Activated CD4-positive, alpha-beta T cell treated with anti-CD3 and anti-CD28 coated beads, Interleukin-2, amount 10 ng/mL, durations not matched to agents 7 days and 5 days (primary cell): ENCODE measurements at regions not wholly inside any gene's neighbourhood (a gene's known extent, or its start where the extent isn't known, plus 50 kb on each side); places are given as distances from the start of the nearest gene placed in this dataset.
"Not testable (repeated sequence)": the region's sequence is repeated elsewhere in the genome, so short reads cannot be mapped to it uniquely, and the experiment has no call there.

Source experiments
- CTCF ChIA-PET: fragments of 350-600 bp; sonication (Branson Sonifier 250); formaldehyde crosslinking; loops from one replicate; lab custom pipeline; 2021; ENCODE audit warnings: antibody characterized with exemption; lab: Charles Lee
- POLR2A ChIA-PET: fragments of 350-600 bp; sonication (Branson Sonifier 250); formaldehyde crosslinking; loops from one replicate; lab custom pipeline; 2021; ENCODE audit warnings: antibody characterized with exemption; lab: Charles Lee
- DNase-seq: peaks from one replicate; pipeline ENCODE4 v3.0.0-alpha.2; 2020
- H3K27ac Mint-ChIP-seq: one replicate; pipeline ENCODE4 v1.8.0; 2021; ENCODE audit warnings: mild to moderate bottlenecking, moderate library complexity, mixed read lengths
- H3K27me3 Mint-ChIP-seq: one replicate; pipeline ENCODE4 v1.8.0; 2021; ENCODE audit warnings: mixed read lengths
- H3K36me3 Mint-ChIP-seq: one replicate; pipeline ENCODE4 v1.8.0; 2021; ENCODE audit warnings: low read depth, mixed read lengths
- H3K4me1 Mint-ChIP-seq: one replicate; pipeline ENCODE4 v1.8.0; 2021; ENCODE audit warnings: mixed read lengths
- H3K4me3 Mint-ChIP-seq: one replicate; pipeline ENCODE4 v1.8.0; 2021; ENCODE audit warnings: mild to moderate bottlenecking, moderate library complexity, mixed read lengths
- H3K9me3 Mint-ChIP-seq: one replicate; pipeline ENCODE4 v1.8.0; 2021; ENCODE audit warnings: mixed read lengths

GRCh38 chr7:156043416-156044178 lies 231.3 kb upstream of the SHH start:
- DNase-seq, result no peak
- no peaks in the 10 kb centered on the region for H3K4me1 Mint-ChIP-seq
- no peaks in the 10 kb centered on the region for H3K36me3 Mint-ChIP-seq
- no peaks in the 10 kb centered on the region for H3K9me3 Mint-ChIP-seq
- ChIA-PET CTCF (no interaction called here), POLR2A (no interaction called here)
- H3K27ac Mint-ChIP-seq, result peak overlapping the region; percentile 9
- H3K27me3 Mint-ChIP-seq, result no peaks in the 10 kb centered on the region
- no peak overlapping the region for H3K4me3 Mint-ChIP-seq

GRCh38 chr7:156041398-156041797 lies 229.1 kb upstream of the SHH start:
- CTCF ChIA-PET, result no interaction called here
- Mint-ChIP-seq H3K4me1 (no peaks in the 10 kb centered on the region), H3K27me3 (no peaks in the 10 kb centered on the region), H3K36me3 (no peaks in the 10 kb centered on the region), H3K27ac (no peak overlapping the region), H3K9me3 (no peaks in the 10 kb centered on the region), H3K4me3 (no peak overlapping the region)
- no peak for DNase-seq
- POLR2A ChIA-PET, result no interaction called here

GRCh38 chr7:156039971-156040677 lies 227.9 kb upstream of the SHH start:
- H3K4me3 Mint-ChIP-seq, result no peak overlapping the region
- no peaks in the 10 kb centered on the region for H3K4me1 Mint-ChIP-seq
- CTCF ChIA-PET, result no interaction called here
- POLR2A ChIA-PET, result no interaction called here
- H3K27me3 Mint-ChIP-seq, result no peaks in the 10 kb centered on the region
- no peaks in the 10 kb centered on the region for H3K9me3 Mint-ChIP-seq
- DNase-seq, result no peak
- H3K36me3 Mint-ChIP-seq, result no peaks in the 10 kb centered on the region
- H3K27ac Mint-ChIP-seq, result no peak overlapping the region

GRCh38 chr7:156039194-156039593 lies 226.9 kb upstream of the SHH start:
- ChIA-PET CTCF (no interaction called here), POLR2A (no interaction called here)
- no peaks in the 10 kb centered on the region for H3K27me3 Mint-ChIP-seq
- DNase-seq, result no peak
- H3K9me3 Mint-ChIP-seq, result no peaks in the 10 kb centered on the region
- no peaks in the 10 kb centered on the region for H3K36me3 Mint-ChIP-seq
- H3K27ac Mint-ChIP-seq, result no peak overlapping the region
- no peak overlapping the region for H3K4me3 Mint-ChIP-seq
- no peaks in the 10 kb centered on the region for H3K4me1 Mint-ChIP-seq

GRCh38 chr7:156038345-156038744 lies 226.1 kb upstream of the SHH start:
- DNase-seq, result no peak
- Mint-ChIP-seq H3K4me1 (no peaks in the 10 kb centered on the region), H3K36me3 (no peaks in the 10 kb centered on the region), H3K9me3 (no peaks in the 10 kb centered on the region), H3K4me3 (no peak overlapping the region), H3K27me3 (no peaks in the 10 kb centered on the region), H3K27ac (no peak overlapping the region)
- POLR2A ChIA-PET, result no interaction called here
- CTCF ChIA-PET, result no interaction called here

GRCh38 chr7:156036153-156036552 lies 223.9 kb upstream of the SHH start:
- POLR2A ChIA-PET, result no interaction called here
- CTCF ChIA-PET, result no interaction called here
- H3K36me3 Mint-ChIP-seq, result no peaks in the 10 kb centered on the region

GRCh38 chr7:156035387-156035786 lies 223.1 kb upstream of the SHH start:
- CTCF ChIA-PET, H3K27ac Mint-ChIP-seq, H3K36me3 Mint-ChIP-seq, POLR2A ChIA-PET, H3K4me1 Mint-ChIP-seq, H3K9me3 Mint-ChIP-seq, DNase-seq, H3K4me3 Mint-ChIP-seq, H3K27me3 Mint-ChIP-seq: not testable (repeated sequence)

More at GRCh38 chr7:156036153-156036552, 223.9 kb upstream of the SHH start:
- H3K4me1 Mint-ChIP-seq, result no peaks in the 10 kb centered on the region
- H3K4me3 Mint-ChIP-seq, result no peak overlapping the region
- H3K27ac Mint-ChIP-seq, result no peak overlapping the region
- H3K9me3 Mint-ChIP-seq, result peaks cover 2% of the 10 kb centered on the region
- H3K27me3 Mint-ChIP-seq, result no peaks in the 10 kb centered on the region
- no peak for DNase-seq

GRCh38 chr7:156034397-156034796 lies 222.1 kb upstream of the SHH start:
- CTCF ChIA-PET, result no interaction called here
- no peaks in the 10 kb centered on the region for H3K27me3 Mint-ChIP-seq
- H3K4me1 Mint-ChIP-seq, result no peaks in the 10 kb centered on the region
- H3K27ac Mint-ChIP-seq, result no peak overlapping the region
- no peaks in the 10 kb centered on the region for H3K36me3 Mint-ChIP-seq
- POLR2A ChIA-PET, result no interaction called here
- peaks cover 2% of the 10 kb centered on the region for H3K9me3 Mint-ChIP-seq
- H3K4me3 Mint-ChIP-seq, result no peak overlapping the region
- no peak for DNase-seq

GRCh38 chr7:156032973-156033372 lies 220.7 kb upstream of the SHH start:
- Mint-ChIP-seq H3K27me3 (no peaks in the 10 kb centered on the region), H3K36me3 (no peaks in the 10 kb centered on the region), H3K4me1 (no peaks in the 10 kb centered on the region), H3K4me3 (no peak overlapping the region), H3K27ac (no peak overlapping the region), H3K9me3 (peaks cover 2% of the 10 kb centered on the region)
- CTCF ChIA-PET, result no interaction called here
- POLR2A ChIA-PET, result no interaction called here
- DNase-seq, result no peak

- no peaks in the 10 kb centered on the region for H3K36me3 Mint-ChIP-seq
- no peak for DNase-seq
Observed at GRCh38 chr7:156031679-156032478, 219.6 kb upstream of the SHH start.

GRCh38 chr7:156029460-156030007 lies 217.3 kb upstream of the SHH start:
- Mint-ChIP-seq H3K9me3 (peaks cover 2% of the 10 kb centered on the region), H3K36me3 (no peaks in the 10 kb centered on the region), H3K27ac (no peak overlapping the region), H3K27me3 (no peaks in the 10 kb centered on the region), H3K4me3 (no peak overlapping the region), H3K4me1 (no peaks in the 10 kb centered on the region)
- CTCF ChIA-PET, result interaction anchor here (1.0 kb wide), 1 partner anchor 20 kb away, joined by 3 read pairs; no protein-coding TSS in a partner anchor
- POLR2A ChIA-PET, result no interaction called here
- no peak for DNase-seq

More at GRCh38 chr7:156031679-156032478, 219.6 kb upstream of the SHH start:
- H3K4me3 Mint-ChIP-seq, result no peak overlapping the region
- ChIA-PET POLR2A (no interaction called here), CTCF (no interaction called here)
- H3K27me3 Mint-ChIP-seq, result no peaks in the 10 kb centered on the region
- H3K9me3 Mint-ChIP-seq, result peaks cover 2% of the 10 kb centered on the region
- no peaks in the 10 kb centered on the region for H3K4me1 Mint-ChIP-seq
- H3K27ac Mint-ChIP-seq, result no peak overlapping the region

- Mint-ChIP-seq H3K27me3 (no peaks in the 10 kb centered on the region), H3K4me3 (no peak overlapping the region), H3K4me1 (no peaks in the 10 kb centered on the region), H3K36me3 (no peaks in the 10 kb centered on the region), H3K9me3 (peaks cover 2% of the 10 kb centered on the region), H3K27ac (no peak overlapping the region)
- POLR2A ChIA-PET, result no interaction called here
- CTCF ChIA-PET, result no interaction called here
- no peak for DNase-seq
Observed at GRCh38 chr7:156028521-156028920, 216.3 kb upstream of the SHH start.

GRCh38 chr7:156027821-156028220 lies 215.6 kb upstream of the SHH start:
- Mint-ChIP-seq H3K4me3 (no peak overlapping the region), H3K9me3 (no peaks in the 10 kb centered on the region), H3K4me1 (no peaks in the 10 kb centered on the region), H3K27ac (no peak overlapping the region), H3K27me3 (no peaks in the 10 kb centered on the region), H3K36me3 (no peaks in the 10 kb centered on the region)
- DNase-seq, result no peak
- ChIA-PET CTCF (no interaction called here), POLR2A (no interaction called here)
